GM18520 (cell line): ENCODE measurements at regions not wholly inside any gene's neighbourhood (a gene's known extent, or its start where the extent isn't known, plus 50 kb on each side); places are given as distances from the start of the nearest gene placed in this dataset.

Experiments used
- ATAC-seq: cut with Tn5 transposase; IDR thresholded peaks from one replicate; pipeline ENCODE4 v1.9.1; 2021; ENCODE audit not compliant: unreplicated experiment

- no peak for ATAC-seq
These were observed 95.0 kb downstream of the DUSP6 start for GRCh38 chr12:89257340-89257739.

- ATAC-seq, result no peak
These were observed 96.2 kb downstream of the DUSP6 start for GRCh38 chr12:89256060-89256459.

GRCh38 chr12:89253488-89253887, 98.8 kb downstream of the DUSP6 start:
- ATAC-seq, result no peak

- no peak for ATAC-seq
These were observed 100.0 kb downstream of the DUSP6 start for GRCh38 chr12:89252284-89252683.

- ATAC-seq, result no peak
These were observed 100.7 kb downstream of the DUSP6 start for GRCh38 chr12:89251342-89252271.

- ATAC-seq, result no peak
These were observed 101.7 kb downstream of the DUSP6 start for GRCh38 chr12:89250636-89251035.

GRCh38 chr12:89250213-89250612, 102.1 kb downstream of the DUSP6 start:
- ATAC-seq, result no peak

- ATAC-seq, result no peak
These were observed 104.3 kb downstream of the DUSP6 start for GRCh38 chr12:89247967-89248366.

GRCh38 chr12:89247541-89247942, 104.8 kb downstream of the DUSP6 start:
- no peak for ATAC-seq

GRCh38 chr12:89245090-89245489, 107.2 kb downstream of the DUSP6 start:
- ATAC-seq, result no peak

- ATAC-seq, result no peak
These were observed 107.8 kb downstream of the DUSP6 start for GRCh38 chr12:89244536-89244935.

GRCh38 chr12:89243771-89244170, 108.5 kb downstream of the DUSP6 start:
- ATAC-seq, result no peak

- ATAC-seq, result no peak
These were observed 112.8 kb downstream of the DUSP6 start for GRCh38 chr12:89239534-89239933.

- no peak for ATAC-seq
These were observed 113.7 kb downstream of the DUSP6 start for GRCh38 chr12:89238593-89238992.

GRCh38 chr12:89237763-89238162, 114.5 kb downstream of the DUSP6 start:
- no peak for ATAC-seq

GRCh38 chr12:89236748-89237383, 115.4 kb downstream of the DUSP6 start:
- ATAC-seq, result no peak

GRCh38 chr12:89236237-89236636, 116.1 kb downstream of the DUSP6 start:
- no peak for ATAC-seq

- no peak for ATAC-seq
These were observed 116.9 kb downstream of the DUSP6 start for GRCh38 chr12:89235189-89235993.

- no peak for ATAC-seq
These were observed 117.8 kb downstream of the DUSP6 start for GRCh38 chr12:89234324-89235114.

- no peak for ATAC-seq
These were observed 120.6 kb downstream of the DUSP6 start for GRCh38 chr12:89231686-89232085.
